ENCODE measurements at regions not wholly inside any gene's neighbourhood (a gene's known extent, or its start where the extent isn't known, plus 50 kb on each side); places are given as distances from the start of the nearest gene placed in this dataset.
"Not testable (repeated sequence)": the region's sequence is repeated elsewhere in the genome, so short reads cannot be mapped to it uniquely, and the experiment has no call there.

GRCh38 chr10:8172604-8173003 lies 118.1 kb downstream of the GATA3 start:
- in situ Hi-C loops (cut with MboI; ENCODE audit: low sequenced_read_pairs, unreplicated experiment), result no loop called here
- DNase-seq (ENCODE audit: low spot score), result no peak
- TF ChIP-seq CTCF (IDR thresholded peaks at IDR 0.05; ENCODE audit: borderline replicate concordance, control extremely low read depth, extremely low read depth, insufficient read depth, missing control alignments), result no peak

GRCh38 chr10:8173243-8173865 lies 118.9 kb downstream of the GATA3 start:
- no peak for TF ChIP-seq CTCF (IDR thresholded peaks at IDR 0.05; ENCODE audit: borderline replicate concordance, control extremely low read depth, extremely low read depth, insufficient read depth, missing control alignments)

GRCh38 chr10:8173866-8174243 lies 119.4 kb downstream of the GATA3 start:
- DNase-seq (ENCODE audit: low spot score), result no peak
- in situ Hi-C loops (cut with MboI; ENCODE audit: low sequenced_read_pairs, unreplicated experiment), result no loop called here
- TF ChIP-seq CTCF (IDR thresholded peaks at IDR 0.05; ENCODE audit: borderline replicate concordance, control extremely low read depth, extremely low read depth, insufficient read depth, missing control alignments), result no peak

More at GRCh38 chr10:8173243-8173865, 118.9 kb downstream of the GATA3 start:
- DNase-seq (ENCODE audit: low spot score), result no peak
- in situ Hi-C loops (cut with MboI; ENCODE audit: low sequenced_read_pairs, unreplicated experiment), result no loop called here

- no peak for TF ChIP-seq CTCF (IDR thresholded peaks at IDR 0.05; ENCODE audit: borderline replicate concordance, control extremely low read depth, extremely low read depth, insufficient read depth, missing control alignments)
- no peak for DNase-seq (ENCODE audit: low spot score)
- in situ Hi-C loops (cut with MboI; ENCODE audit: low sequenced_read_pairs, unreplicated experiment), result no loop called here
Observed at GRCh38 chr10:8174762-8175161, 120.3 kb downstream of the GATA3 start.

GRCh38 chr10:8177526-8177925 lies 123.0 kb downstream of the GATA3 start:
- DNase-seq (ENCODE audit: low spot score); in situ Hi-C loops (cut with MboI; ENCODE audit: low sequenced_read_pairs, unreplicated experiment): not testable (repeated sequence)

- DNase-seq (ENCODE audit: low spot score); in situ Hi-C loops (cut with MboI; ENCODE audit: low sequenced_read_pairs, unreplicated experiment): not testable (repeated sequence)
Observed at GRCh38 chr10:8179773-8180172, 125.3 kb downstream of the GATA3 start.

GRCh38 chr10:8180360-8181109 lies 126.0 kb downstream of the GATA3 start:
- DNase-seq (ENCODE audit: low spot score), result no peak
- no peak for TF ChIP-seq CTCF (IDR thresholded peaks at IDR 0.05; ENCODE audit: borderline replicate concordance, control extremely low read depth, extremely low read depth, insufficient read depth, missing control alignments)
- in situ Hi-C loops (cut with MboI; ENCODE audit: low sequenced_read_pairs, unreplicated experiment), result no loop called here
